HepG2 (cell line): ENCODE measurements at regions not wholly inside any gene's neighbourhood (a gene's known extent, or its start where the extent isn't known, plus 50 kb on each side); places are given as distances from the start of the nearest gene placed in this dataset.

Experiments used
- KAT8 ChIP-seq: IDR thresholded peaks from 2 replicates; pipeline ENCODE4 v1.6.1; 2016; ENCODE audit warnings: missing genetic modification reagents, missing compliant biosample characterization
- POLR2AphosphoS2 ChIP-seq: IDR thresholded peaks from 2 replicates; pipeline ENCODE4 v1.6.1; 2011; ENCODE audit warnings: low read depth, low read length, improper control_type of control experiment
- TF ChIP-seq, protein P1 (sequence below): sonication (generic); formaldehyde crosslinking; IDR thresholded peaks from 2 replicates; pipeline ENCODE4 v1.4.0; 2020; ENCODE audit warnings: missing genetic modification reagents, borderline replicate concordance

- TF ChIP-seq KAT8 (CRISPR knock-in tag) = no peak
- no peak for TF ChIP-seq POLR2AphosphoS2
- TF ChIP-seq, protein P1, sequence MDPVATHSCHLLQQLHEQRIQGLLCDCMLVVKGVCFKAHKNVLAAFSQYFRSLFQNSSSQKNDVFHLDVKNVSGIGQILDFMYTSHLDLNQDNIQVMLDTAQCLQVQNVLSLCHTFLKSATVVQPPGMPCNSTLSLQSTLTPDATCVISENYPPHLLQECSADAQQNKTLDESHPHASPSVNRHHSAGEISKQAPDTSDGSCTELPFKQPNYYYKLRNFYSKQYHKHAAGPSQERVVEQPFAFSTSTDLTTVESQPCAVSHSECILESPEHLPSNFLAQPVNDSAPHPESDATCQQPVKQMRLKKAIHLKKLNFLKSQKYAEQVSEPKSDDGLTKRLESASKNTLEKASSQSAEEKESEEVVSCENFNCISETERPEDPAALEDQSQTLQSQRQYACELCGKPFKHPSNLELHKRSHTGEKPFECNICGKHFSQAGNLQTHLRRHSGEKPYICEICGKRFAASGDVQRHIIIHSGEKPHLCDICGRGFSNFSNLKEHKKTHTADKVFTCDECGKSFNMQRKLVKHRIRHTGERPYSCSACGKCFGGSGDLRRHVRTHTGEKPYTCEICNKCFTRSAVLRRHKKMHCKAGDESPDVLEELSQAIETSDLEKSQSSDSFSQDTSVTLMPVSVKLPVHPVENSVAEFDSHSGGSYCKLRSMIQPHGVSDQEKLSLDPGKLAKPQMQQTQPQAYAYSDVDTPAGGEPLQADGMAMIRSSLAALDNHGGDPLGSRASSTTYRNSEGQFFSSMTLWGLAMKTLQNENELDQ (CRISPR knock-in tag) = no peak
Observed at GRCh38 chr6:85125526-85125925, 324.4 kb upstream of the NT5E start.
